ENCODE measurements at regions not wholly inside any gene's neighbourhood (a gene's known extent, or its start where the extent isn't known, plus 50 kb on each side); places are given as distances from the start of the nearest gene placed in this dataset.
"Not testable (repeated sequence)": the region's sequence is repeated elsewhere in the genome, so short reads cannot be mapped to it uniquely, and the experiment has no call there.

GRCh38 chr3:135581806-135582205, 383.7 kb upstream of the PPP2R3A start:
- ATAC-seq (replicated peaks in 1 of 4) (no peak), DNase-seq (no peak)
- H3K27me3 Mint-ChIP-seq, result no peaks in the 10 kb centered on the region
- H3K4me1 Mint-ChIP-seq, result no peaks in the 10 kb centered on the region
- Histone ChIP-seq H3K36me3 (ENCODE audit: control insufficient read depth in 2 of 2, extremely low read depth in 1 of 2, insufficient read depth in 1 of 2, low read length in 1 of 2) (no peaks in the 10 kb centered on the region), H3K4me3 (ENCODE audit: control insufficient read depth in 1 of 2, extremely low read depth in 1 of 2, low read length in 1 of 2) (no peak overlapping the region), H3K9me3 (no peaks in the 10 kb centered on the region), H3K4me1 (ENCODE audit: control insufficient read depth in 1 of 2, extremely low read depth in 1 of 2, insufficient read depth in 2 of 2, low read length in 2 of 2) (no peaks in the 10 kb centered on the region), H3K27me3 (replicated peaks in 1 of 2; ENCODE audit: control insufficient read depth in 2 of 2, extremely low read depth in 1 of 2, insufficient read depth in 2 of 2, low read length in 1 of 2) (no peaks in the 10 kb centered on the region), H3K27ac (ENCODE audit: low read length) (no peak overlapping the region)
- no peak overlapping the region for H3K4me3 Mint-ChIP-seq
- H3K9me3 Mint-ChIP-seq, result peaks cover 0 to 3% (median 0%) of the 10 kb centered on the region in 3 donors
- no peaks in the 10 kb centered on the region for H3K36me3 Mint-ChIP-seq
- POLR2A ChIA-PET, result no interaction called here
- CTCF ChIA-PET, result no interaction called here
- H3K27ac Mint-ChIP-seq, result no peak overlapping the region

- no peak for ATAC-seq (replicated peaks in 1 of 4)
- Histone ChIP-seq H3K36me3 (ENCODE audit: control insufficient read depth in 2 of 2, extremely low read depth in 1 of 2, insufficient read depth in 1 of 2, low read length in 1 of 2) (no peaks in the 10 kb centered on the region), H3K4me3 (ENCODE audit: control insufficient read depth in 1 of 2, extremely low read depth in 1 of 2, low read length in 1 of 2) (no peak overlapping the region), H3K4me1 (ENCODE audit: control insufficient read depth in 1 of 2, extremely low read depth in 1 of 2, insufficient read depth in 2 of 2, low read length in 2 of 2) (no peaks in the 10 kb centered on the region), H3K27me3 (replicated peaks in 1 of 2; ENCODE audit: control insufficient read depth in 2 of 2, extremely low read depth in 1 of 2, insufficient read depth in 2 of 2, low read length in 1 of 2) (no peaks in the 10 kb centered on the region), H3K9me3 (no peaks in the 10 kb centered on the region), H3K27ac (ENCODE audit: low read length) (no peak overlapping the region)
- Mint-ChIP-seq H3K9me3 (peaks cover 0 to 3% (median 0%) of the 10 kb centered on the region in 3 donors), H3K27ac (no peak overlapping the region), H3K36me3 (no peaks in the 10 kb centered on the region), H3K4me3 (no peak overlapping the region), H3K27me3 (no peaks in the 10 kb centered on the region), H3K4me1 (no peaks in the 10 kb centered on the region)
- ChIA-PET POLR2A (no interaction called here), CTCF (no interaction called here)
- 63% methylated on average over 2 of the region's 3 CpGs for WGBS (ENCODE audit: insufficient coverage)
- DNase-seq, result no peak
Measured at GRCh38 chr3:135582800-135583199, 382.7 kb upstream of the PPP2R3A start.

GRCh38 chr3:135596563-135596962, 369.0 kb upstream of the PPP2R3A start:
- WGBS (ENCODE audit: insufficient coverage), result no CpG with 5 or more reads among the region's 2 CpGs
- Histone ChIP-seq H3K27ac (ENCODE audit: low read length) (no peak overlapping the region), H3K9me3 (no peaks in the 10 kb centered on the region), H3K4me1 (ENCODE audit: control insufficient read depth in 1 of 2, extremely low read depth in 1 of 2, insufficient read depth in 2 of 2, low read length in 2 of 2) (no peaks in the 10 kb centered on the region), H3K27me3 (replicated peaks in 1 of 2; ENCODE audit: control insufficient read depth in 2 of 2, extremely low read depth in 1 of 2, insufficient read depth in 2 of 2, low read length in 1 of 2) (no peaks in the 10 kb centered on the region), H3K4me3 (ENCODE audit: control insufficient read depth in 1 of 2, extremely low read depth in 1 of 2, low read length in 1 of 2) (no peak overlapping the region), H3K36me3 (ENCODE audit: control insufficient read depth in 2 of 2, extremely low read depth in 1 of 2, insufficient read depth in 1 of 2, low read length in 1 of 2) (no peaks in the 10 kb centered on the region)
- H3K4me1 Mint-ChIP-seq, result no peaks in the 10 kb centered on the region
- H3K4me3 Mint-ChIP-seq, result no peak overlapping the region
- H3K36me3 Mint-ChIP-seq, result no peaks in the 10 kb centered on the region
- ATAC-seq (replicated peaks in 1 of 4), result no peak
- ChIA-PET POLR2A (no interaction called here), CTCF (no interaction called here)
- no peak overlapping the region for H3K27ac Mint-ChIP-seq
- H3K27me3 Mint-ChIP-seq, result peaks cover 2 to 3% of the 10 kb centered on the region in 2 donors
- H3K9me3 Mint-ChIP-seq, result peaks cover 3 to 15% (median 14%) of the 10 kb centered on the region in 3 donors
- no peak for DNase-seq

- Histone ChIP-seq H3K4me3 (ENCODE audit: control insufficient read depth in 1 of 2, extremely low read depth in 1 of 2, low read length in 1 of 2) (no peak overlapping the region), H3K4me1 (ENCODE audit: control insufficient read depth in 1 of 2, extremely low read depth in 1 of 2, insufficient read depth in 2 of 2, low read length in 2 of 2) (no peaks in the 10 kb centered on the region), H3K27ac (ENCODE audit: low read length) (no peak overlapping the region), H3K27me3 (replicated peaks in 1 of 2; ENCODE audit: control insufficient read depth in 2 of 2, extremely low read depth in 1 of 2, insufficient read depth in 2 of 2, low read length in 1 of 2) (no peaks in the 10 kb centered on the region), H3K9me3 (no peaks in the 10 kb centered on the region), H3K36me3 (ENCODE audit: control insufficient read depth in 2 of 2, extremely low read depth in 1 of 2, insufficient read depth in 1 of 2, low read length in 1 of 2) (no peaks in the 10 kb centered on the region)
- H3K27ac Mint-ChIP-seq, result no peak overlapping the region
- H3K4me3 Mint-ChIP-seq, result no peak overlapping the region
- ChIA-PET POLR2A (no interaction called here), CTCF (no interaction called here)
- WGBS (ENCODE audit: insufficient coverage), result 50% methylated on average over 1 of the region's 2 CpGs
- no peaks in the 10 kb centered on the region for H3K4me1 Mint-ChIP-seq
- DNase-seq, result no peak
- H3K36me3 Mint-ChIP-seq, result no peaks in the 10 kb centered on the region
- no peak for ATAC-seq (replicated peaks in 1 of 4)
- H3K27me3 Mint-ChIP-seq, result peaks cover 2 to 3% of the 10 kb centered on the region in 2 donors
- H3K9me3 Mint-ChIP-seq, result peaks cover 0 to 9% (median 7%) of the 10 kb centered on the region in 3 donors
Measured at GRCh38 chr3:135597855-135598254, 367.7 kb upstream of the PPP2R3A start.

GRCh38 chr3:135598597-135598996, 366.9 kb upstream of the PPP2R3A start:
- H3K27me3 ChIP-seq (replicated peaks in 1 of 2; ENCODE audit: control insufficient read depth in 2 of 2, extremely low read depth in 1 of 2, insufficient read depth in 2 of 2, low read length in 1 of 2), result no peaks in the 10 kb centered on the region
- Mint-ChIP-seq H3K9me3 (peaks cover 0 to 9% (median 7%) of the 10 kb centered on the region in 3 donors), H3K27ac (no peak overlapping the region), H3K36me3 (no peaks in the 10 kb centered on the region), H3K27me3 (peaks cover 2 to 3% of the 10 kb centered on the region in 2 donors), H3K4me1 (no peaks in the 10 kb centered on the region), H3K4me3 (no peak overlapping the region)
- ChIA-PET CTCF (interaction anchor here in 1 of 2 donors (0.6 kb wide), 1 partner anchor 363 kb away, joined by 3 read pairs; no protein-coding TSS in a partner anchor), POLR2A (no interaction called here)
- H3K4me1 ChIP-seq (ENCODE audit: control insufficient read depth in 1 of 2, extremely low read depth in 1 of 2, insufficient read depth in 2 of 2, low read length in 2 of 2), result no peaks in the 10 kb centered on the region
- WGBS (ENCODE audit: insufficient coverage), result no CpG with 5 or more reads among the region's 2 CpGs
- no peaks in the 10 kb centered on the region for H3K9me3 ChIP-seq
- no peak for DNase-seq
- H3K36me3 ChIP-seq (ENCODE audit: control insufficient read depth in 2 of 2, extremely low read depth in 1 of 2, insufficient read depth in 1 of 2, low read length in 1 of 2), result no peaks in the 10 kb centered on the region
- no peak overlapping the region for H3K4me3 ChIP-seq (ENCODE audit: control insufficient read depth in 1 of 2, extremely low read depth in 1 of 2, low read length in 1 of 2)
- no peak overlapping the region for H3K27ac ChIP-seq (ENCODE audit: low read length)
- ATAC-seq (replicated peaks in 1 of 4), result no peak

- CTCF ChIA-PET; POLR2A ChIA-PET; H3K9me3 ChIP-seq; H3K36me3 ChIP-seq (ENCODE audit: control insufficient read depth in 2 of 2, extremely low read depth in 1 of 2, insufficient read depth in 1 of 2, low read length in 1 of 2); DNase-seq; H3K9me3 Mint-ChIP-seq; H3K27ac ChIP-seq (ENCODE audit: low read length); H3K27ac Mint-ChIP-seq; H3K27me3 Mint-ChIP-seq; H3K27me3 ChIP-seq (replicated peaks in 1 of 2; ENCODE audit: control insufficient read depth in 2 of 2, extremely low read depth in 1 of 2, insufficient read depth in 2 of 2, low read length in 1 of 2); H3K4me3 Mint-ChIP-seq; H3K36me3 Mint-ChIP-seq; ATAC-seq (replicated peaks in 1 of 4); H3K4me1 Mint-ChIP-seq; H3K4me3 ChIP-seq (ENCODE audit: control insufficient read depth in 1 of 2, extremely low read depth in 1 of 2, low read length in 1 of 2); H3K4me1 ChIP-seq (ENCODE audit: control insufficient read depth in 1 of 2, extremely low read depth in 1 of 2, insufficient read depth in 2 of 2, low read length in 2 of 2): not testable (repeated sequence)
- 91% methylated on average over 6 of the region's 10 CpGs for WGBS (ENCODE audit: insufficient coverage)
Measured at GRCh38 chr3:135604512-135604911, 361.0 kb upstream of the PPP2R3A start.

- WGBS (ENCODE audit: insufficient coverage), result 71% methylated on average over 2 of the region's 4 CpGs
- DNase-seq, result no peak
- Histone ChIP-seq H3K9me3 (no peaks in the 10 kb centered on the region), H3K27me3 (replicated peaks in 1 of 2; ENCODE audit: control insufficient read depth in 2 of 2, extremely low read depth in 1 of 2, insufficient read depth in 2 of 2, low read length in 1 of 2) (no peaks in the 10 kb centered on the region), H3K4me1 (ENCODE audit: control insufficient read depth in 1 of 2, extremely low read depth in 1 of 2, insufficient read depth in 2 of 2, low read length in 2 of 2) (no peaks in the 10 kb centered on the region), H3K27ac (ENCODE audit: low read length) (no peak overlapping the region), H3K36me3 (ENCODE audit: control insufficient read depth in 2 of 2, extremely low read depth in 1 of 2, insufficient read depth in 1 of 2, low read length in 1 of 2) (no peaks in the 10 kb centered on the region), H3K4me3 (ENCODE audit: control insufficient read depth in 1 of 2, extremely low read depth in 1 of 2, low read length in 1 of 2) (no peak overlapping the region)
- H3K4me3 Mint-ChIP-seq, result no peak overlapping the region
- H3K4me1 Mint-ChIP-seq, result no peaks in the 10 kb centered on the region
- POLR2A ChIA-PET, result no interaction called here
- peaks cover 0 to 4% (median 0%) of the 10 kb centered on the region in 3 donors for H3K9me3 Mint-ChIP-seq
- CTCF ChIA-PET, result no interaction called here
- no peaks in the 10 kb centered on the region for H3K36me3 Mint-ChIP-seq
- no peak for ATAC-seq (replicated peaks in 1 of 4)
- H3K27me3 Mint-ChIP-seq, result no peaks in the 10 kb centered on the region
- no peak overlapping the region for H3K27ac Mint-ChIP-seq
Measured at GRCh38 chr3:135618123-135618522, 347.4 kb upstream of the PPP2R3A start.
